ENCODE measurements at regions not wholly inside any gene's neighbourhood (a gene's known extent, or its start where the extent isn't known, plus 50 kb on each side); places are given as distances from the start of the nearest gene placed in this dataset.

GRCh38 chr7:110399421-110399820 lies 691.5 kb upstream of the LRRN3 start:
- H3K36me3 ChIP-seq (ENCODE audit: control insufficient read depth, insufficient read depth, low read length): no peaks in the 10 kb centered on the region

GRCh38 chr7:110400411-110400810 lies 690.5 kb upstream of the LRRN3 start:
- TF ChIP-seq, protein P1, sequence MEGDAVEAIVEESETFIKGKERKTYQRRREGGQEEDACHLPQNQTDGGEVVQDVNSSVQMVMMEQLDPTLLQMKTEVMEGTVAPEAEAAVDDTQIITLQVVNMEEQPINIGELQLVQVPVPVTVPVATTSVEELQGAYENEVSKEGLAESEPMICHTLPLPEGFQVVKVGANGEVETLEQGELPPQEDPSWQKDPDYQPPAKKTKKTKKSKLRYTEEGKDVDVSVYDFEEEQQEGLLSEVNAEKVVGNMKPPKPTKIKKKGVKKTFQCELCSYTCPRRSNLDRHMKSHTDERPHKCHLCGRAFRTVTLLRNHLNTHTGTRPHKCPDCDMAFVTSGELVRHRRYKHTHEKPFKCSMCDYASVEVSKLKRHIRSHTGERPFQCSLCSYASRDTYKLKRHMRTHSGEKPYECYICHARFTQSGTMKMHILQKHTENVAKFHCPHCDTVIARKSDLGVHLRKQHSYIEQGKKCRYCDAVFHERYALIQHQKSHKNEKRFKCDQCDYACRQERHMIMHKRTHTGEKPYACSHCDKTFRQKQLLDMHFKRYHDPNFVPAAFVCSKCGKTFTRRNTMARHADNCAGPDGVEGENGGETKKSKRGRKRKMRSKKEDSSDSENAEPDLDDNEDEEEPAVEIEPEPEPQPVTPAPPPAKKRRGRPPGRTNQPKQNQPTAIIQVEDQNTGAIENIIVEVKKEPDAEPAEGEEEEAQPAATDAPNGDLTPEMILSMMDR (IDR thresholded peaks at IDR 0.05; ENCODE audit: insufficient read depth, low read length, poor library complexity, severe bottlenecking): no peak
- Histone ChIP-seq H3K36me3 (ENCODE audit: control insufficient read depth, insufficient read depth, low read length) (no peaks in the 10 kb centered on the region), H3K27me3 (ENCODE audit: control insufficient read depth, insufficient read depth, low read length) (no peaks in the 10 kb centered on the region), H3K4me3 (ENCODE audit: low read depth, low read length) (no peak overlapping the region)
- DNase-seq (ENCODE audit: low read depth): no peak

More at GRCh38 chr7:110399421-110399820, 691.5 kb upstream of the LRRN3 start:
- Histone ChIP-seq H3K27me3 (ENCODE audit: control insufficient read depth, insufficient read depth, low read length) (no peaks in the 10 kb centered on the region), H3K4me3 (ENCODE audit: low read depth, low read length) (no peak overlapping the region)
- TF ChIP-seq, protein P1 (IDR thresholded peaks at IDR 0.05; ENCODE audit: insufficient read depth, low read length, poor library complexity, severe bottlenecking): no peak
- no peak for DNase-seq (ENCODE audit: low read depth)

DNA sequence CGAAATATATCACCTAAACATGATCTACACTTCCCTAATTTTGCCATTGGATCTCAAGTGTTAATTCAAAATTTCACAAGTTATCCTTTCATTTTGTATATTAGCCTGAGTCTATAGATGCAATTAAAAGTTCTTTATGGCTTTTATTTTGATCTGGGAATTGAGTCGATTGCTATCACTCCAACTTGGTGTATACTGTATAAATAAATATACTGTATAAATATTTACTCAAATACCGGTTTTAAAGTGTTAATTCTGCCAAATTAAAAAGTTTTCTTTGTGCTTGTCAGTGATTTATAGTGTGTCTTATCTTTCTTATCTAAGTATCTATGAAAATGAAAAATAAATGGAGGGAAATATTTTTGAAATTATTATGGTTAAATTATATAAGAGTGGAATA lies 683.7 kb upstream of the LRRN3 start:
- Histone ChIP-seq H3K27me3 (ENCODE audit: control insufficient read depth, insufficient read depth, low read length) (no peaks in the 10 kb centered on the region), H3K36me3 (ENCODE audit: control insufficient read depth, insufficient read depth, low read length) (no peaks in the 10 kb centered on the region), H3K4me3 (ENCODE audit: low read depth, low read length) (no peak overlapping the region)
- TF ChIP-seq, protein P1 (IDR thresholded peaks at IDR 0.05; ENCODE audit: insufficient read depth, low read length, poor library complexity, severe bottlenecking): no peak
- no peak for DNase-seq (ENCODE audit: low read depth)

DNA sequence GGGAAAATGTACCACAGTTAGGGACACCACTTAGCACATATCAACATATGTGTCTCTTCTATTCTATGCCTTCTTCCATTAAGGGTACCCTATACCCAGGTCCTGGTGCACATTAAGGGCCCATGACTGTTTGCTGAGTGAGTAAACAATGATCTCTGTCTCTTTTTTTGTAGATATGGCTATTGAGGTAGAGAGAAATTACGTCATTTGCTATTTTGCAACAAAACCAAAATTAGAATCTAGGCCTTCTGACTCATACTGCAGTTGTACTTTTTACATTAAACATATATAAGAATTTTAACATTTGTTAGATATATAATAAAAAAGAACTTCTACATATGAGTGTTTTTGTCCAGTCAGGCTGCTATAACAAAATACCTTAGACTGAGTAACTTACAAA lies 683.2 kb upstream of the LRRN3 start:
- Histone ChIP-seq H3K4me3 (ENCODE audit: low read depth, low read length) (no peak overlapping the region), H3K36me3 (ENCODE audit: control insufficient read depth, insufficient read depth, low read length) (no peaks in the 10 kb centered on the region), H3K27me3 (ENCODE audit: control insufficient read depth, insufficient read depth, low read length) (no peaks in the 10 kb centered on the region)
- TF ChIP-seq, protein P1 (IDR thresholded peaks at IDR 0.05; ENCODE audit: insufficient read depth, low read length, poor library complexity, severe bottlenecking): no peak
- DNase-seq (ENCODE audit: low read depth): no peak

GRCh38 chr7:110412614-110413013 lies 678.3 kb upstream of the LRRN3 start:
- no peak for DNase-seq (ENCODE audit: low read depth)
- TF ChIP-seq, protein P1 (IDR thresholded peaks at IDR 0.05; ENCODE audit: insufficient read depth, low read length, poor library complexity, severe bottlenecking): no peak
- Histone ChIP-seq H3K27me3 (ENCODE audit: control insufficient read depth, insufficient read depth, low read length) (no peaks in the 10 kb centered on the region), H3K4me3 (ENCODE audit: low read depth, low read length) (no peak overlapping the region), H3K36me3 (ENCODE audit: control insufficient read depth, insufficient read depth, low read length) (no peaks in the 10 kb centered on the region)

GRCh38 chr7:110413038-110413437 lies 677.9 kb upstream of the LRRN3 start:
- TF ChIP-seq, protein P1 (IDR thresholded peaks at IDR 0.05; ENCODE audit: insufficient read depth, low read length, poor library complexity, severe bottlenecking): no peak
- no peak for DNase-seq (ENCODE audit: low read depth)
- no peaks in the 10 kb centered on the region for H3K27me3 ChIP-seq (ENCODE audit: control insufficient read depth, insufficient read depth, low read length)
- H3K36me3 ChIP-seq (ENCODE audit: control insufficient read depth, insufficient read depth, low read length): no peaks in the 10 kb centered on the region
- H3K4me3 ChIP-seq (ENCODE audit: low read depth, low read length): no peak overlapping the region
